Right ventricle myocardium inferior (tissue), 1 donor: ENCODE measurements at regions not wholly inside any gene's neighbourhood (a gene's known extent, or its start where the extent isn't known, plus 50 kb on each side); places are given as distances from the start of the nearest gene placed in this dataset.
"Not testable (repeated sequence)": the region's sequence is repeated elsewhere in the genome, so short reads cannot be mapped to it uniquely, and the experiment has no call there.

Source experiments
- ATAC-seq: fragments of 200-7000 bp; cut with Tn5 transposase; one replicate; pipeline ENCODE4 v1.9.1; 2020; ENCODE audit warnings: mild to moderate bottlenecking, moderate library complexity
- DNase-seq: peaks from one replicate; pipeline ENCODE4 v3.0.0; 2021; ENCODE audit errors: missing footprints
- intact Hi-C: fragments of 100-400 bp; cut with DNase I; formaldehyde crosslinking; loops from one replicate; pipeline ENCODE4 v1.11.0; 2022
- donor health status: DM: no; HTN: yes; CAD: no; lungs with severe emphysema.

GRCh38 chr13:73323615-73324014 lies 264.8 kb downstream of the KLF5 start:
- no peak for ATAC-seq
- intact Hi-C loops, result no loop called here
- no peak for DNase-seq

GRCh38 chr13:73321043-73321442 lies 262.2 kb downstream of the KLF5 start:
- DNase-seq, result no peak
- intact Hi-C loops, result no loop called here
- no peak for ATAC-seq

GRCh38 chr13:73317140-73317539 lies 258.3 kb downstream of the KLF5 start:
- ATAC-seq (no peak), DNase-seq (no peak)
- intact Hi-C loops, result no loop called here

- intact Hi-C loops, result no loop called here
Measured at GRCh38 chr13:73310366-73310765, 251.6 kb downstream of the KLF5 start.

GRCh38 chr13:73307481-73307880 lies 248.7 kb downstream of the KLF5 start:
- DNase-seq, result no peak
- no peak for ATAC-seq
- intact Hi-C loops, result no loop called here

More at GRCh38 chr13:73310366-73310765, 251.6 kb downstream of the KLF5 start:
- DNase-seq (no peak), ATAC-seq (no peak)

GRCh38 chr13:73306688-73307087 lies 247.9 kb downstream of the KLF5 start:
- ATAC-seq (no peak), DNase-seq (no peak)
- intact Hi-C loops, result no loop called here

- intact Hi-C loops, result no loop called here
- no peak for DNase-seq
- no peak for ATAC-seq
Measured at GRCh38 chr13:73304442-73304841, 245.6 kb downstream of the KLF5 start.

GRCh38 chr13:73303851-73304250 lies 245.0 kb downstream of the KLF5 start:
- ATAC-seq (no peak), DNase-seq (no peak)
- intact Hi-C loops, result no loop called here

- intact Hi-C loops, ATAC-seq, DNase-seq: not testable (repeated sequence)
Measured at GRCh38 chr13:73301622-73302021, 242.8 kb downstream of the KLF5 start.

GRCh38 chr13:73300718-73301425 lies 242.1 kb downstream of the KLF5 start:
- ATAC-seq, result no peak
- intact Hi-C loops, result no loop called here
- DNase-seq, result no peak

- intact Hi-C loops, result no loop called here
- DNase-seq (no peak), ATAC-seq (no peak)
Measured at GRCh38 chr13:73299787-73300186, 241.0 kb downstream of the KLF5 start.

- intact Hi-C loops, result no loop called here
- ATAC-seq, result no peak
- no peak for DNase-seq
Measured at GRCh38 chr13:73293913-73294523, 235.2 kb downstream of the KLF5 start.

- intact Hi-C loops, result no loop called here
- ATAC-seq (no peak), DNase-seq (no peak)
Measured at GRCh38 chr13:73292127-73292526, 233.3 kb downstream of the KLF5 start.

- intact Hi-C loops, result no loop called here
- no peak for ATAC-seq
- no peak for DNase-seq
Measured at GRCh38 chr13:73290844-73291243, 232.0 kb downstream of the KLF5 start.

- no peak for DNase-seq
- ATAC-seq, result no peak
- intact Hi-C loops, result no loop called here
Measured at GRCh38 chr13:73288596-73288995, 229.8 kb downstream of the KLF5 start.

- ATAC-seq (no peak), DNase-seq (no peak)
- intact Hi-C loops, result no loop called here
Measured at GRCh38 chr13:73287831-73288230, 229.0 kb downstream of the KLF5 start.

- intact Hi-C loops, result no loop called here
- DNase-seq (no peak), ATAC-seq (no peak)
Measured at GRCh38 chr13:73286942-73287620, 228.3 kb downstream of the KLF5 start.

GRCh38 chr13:73286177-73286576 lies 227.4 kb downstream of the KLF5 start:
- DNase-seq (no peak), ATAC-seq (no peak)
- intact Hi-C loops, result no loop called here

- DNase-seq (no peak), ATAC-seq (no peak)
- intact Hi-C loops, result no loop called here
Measured at GRCh38 chr13:73284081-73284874, 225.5 kb downstream of the KLF5 start.
